GM21390 (cell line): ENCODE measurements at regions not wholly inside any gene's neighbourhood (a gene's known extent, or its start where the extent isn't known, plus 50 kb on each side); places are given as distances from the start of the nearest gene placed in this dataset.

Source experiments
- ATAC-seq: cut with Tn5 transposase; IDR thresholded peaks from one replicate; pipeline ENCODE4 v1.9.1; 2021; ENCODE audit not compliant: unreplicated experiment

GRCh38 chr2:226443112-226443511, 356.5 kb downstream of the IRS1 start:
- ATAC-seq = no peak

GRCh38 chr2:226440127-226440918, 359.3 kb downstream of the IRS1 start:
- no peak for ATAC-seq

DNA sequence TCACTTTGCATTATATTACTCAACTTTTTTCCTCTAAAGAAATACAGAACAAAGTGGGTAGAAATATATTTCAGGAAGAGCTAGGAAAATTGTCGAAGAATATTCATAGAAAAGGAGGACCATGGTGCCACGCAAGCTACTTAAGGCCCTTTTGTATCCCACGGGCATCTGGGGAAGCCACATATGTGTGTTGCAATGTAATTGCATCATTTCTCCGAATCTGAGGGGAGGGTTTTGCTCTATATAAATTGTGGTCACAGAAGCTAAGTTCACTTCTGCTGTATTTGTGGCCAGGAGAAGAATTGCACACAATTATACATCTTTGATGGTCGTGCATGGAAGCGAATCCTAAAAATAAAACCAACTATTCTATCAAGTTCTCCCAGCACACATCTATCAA, 360.3 kb downstream of the IRS1 start:
- no peak for ATAC-seq

DNA sequence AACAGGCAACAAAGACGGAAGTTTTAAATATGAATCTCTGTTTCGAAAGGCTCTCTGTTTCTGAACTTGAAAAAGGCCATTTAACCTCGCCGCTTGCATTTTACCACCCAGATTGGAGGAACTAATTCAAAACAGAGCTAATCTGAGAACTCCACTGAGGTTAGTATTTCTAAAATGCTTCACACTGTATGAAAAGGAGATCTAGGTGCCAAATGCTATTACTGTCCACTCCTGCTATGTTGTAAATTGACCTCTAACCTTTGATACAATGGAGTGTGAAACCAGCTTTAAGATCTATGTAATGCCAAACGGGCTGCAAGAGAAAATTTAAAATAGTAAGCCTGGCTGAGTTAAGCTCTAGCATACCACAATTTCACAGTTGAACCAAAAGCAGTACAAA, 364.5 kb downstream of the IRS1 start:
- ATAC-seq = no peak

- ATAC-seq = no peak
Observed at GRCh38 chr2:226434702-226435101, 364.9 kb downstream of the IRS1 start.

DNA sequence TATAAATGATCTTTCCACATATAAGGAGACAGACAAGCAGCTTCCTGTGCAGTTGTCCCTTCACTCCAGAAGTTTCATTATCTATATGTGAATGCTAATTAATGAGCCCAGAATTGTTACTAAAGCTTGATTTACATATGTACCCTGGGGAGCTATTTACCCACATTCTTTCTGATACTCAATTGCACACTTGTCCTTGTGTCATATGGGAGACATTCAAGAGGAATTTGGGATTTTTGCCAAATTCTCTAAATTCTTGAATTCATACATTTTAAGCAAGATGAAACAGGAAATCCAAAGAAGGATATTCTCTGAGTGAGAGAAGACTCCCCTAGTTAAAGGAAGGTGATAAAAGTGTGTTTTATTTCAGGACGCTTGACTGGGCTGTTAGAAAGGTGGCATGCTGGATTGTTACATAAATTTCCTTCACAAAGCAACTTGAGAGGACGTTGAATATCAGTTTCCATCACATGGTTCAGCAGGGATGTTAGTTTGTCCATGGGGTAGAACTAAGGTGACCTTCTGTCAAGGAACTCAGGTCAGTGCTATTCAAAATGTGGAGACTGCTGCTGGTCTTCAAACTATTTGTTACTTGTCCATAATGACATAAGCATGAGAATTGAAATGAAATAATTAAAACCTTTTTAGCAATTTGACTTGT, 368.2 kb downstream of the IRS1 start:
- ATAC-seq = no peak

DNA sequence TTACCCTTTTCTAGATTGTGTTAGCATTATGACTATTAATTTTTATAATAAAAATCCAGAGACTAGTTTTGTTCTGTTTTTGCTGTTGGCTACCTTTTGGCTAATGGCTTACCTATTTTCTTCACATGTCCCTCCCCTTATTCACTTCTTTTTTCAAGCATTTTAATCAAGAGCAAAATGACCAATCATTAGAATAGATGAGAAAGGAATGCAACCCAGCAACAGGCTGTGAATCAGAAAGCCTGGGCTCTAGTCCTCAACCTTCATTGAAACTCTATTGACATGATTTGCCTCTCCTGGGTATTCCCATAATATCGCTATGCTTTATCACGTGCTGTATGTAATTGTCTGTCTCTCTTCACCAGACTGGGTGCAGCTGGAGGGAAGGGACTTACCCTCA, 370.1 kb downstream of the IRS1 start:
- no peak for ATAC-seq

GRCh38 chr2:226427538-226428307, 371.9 kb downstream of the IRS1 start:
- no peak for ATAC-seq

DNA sequence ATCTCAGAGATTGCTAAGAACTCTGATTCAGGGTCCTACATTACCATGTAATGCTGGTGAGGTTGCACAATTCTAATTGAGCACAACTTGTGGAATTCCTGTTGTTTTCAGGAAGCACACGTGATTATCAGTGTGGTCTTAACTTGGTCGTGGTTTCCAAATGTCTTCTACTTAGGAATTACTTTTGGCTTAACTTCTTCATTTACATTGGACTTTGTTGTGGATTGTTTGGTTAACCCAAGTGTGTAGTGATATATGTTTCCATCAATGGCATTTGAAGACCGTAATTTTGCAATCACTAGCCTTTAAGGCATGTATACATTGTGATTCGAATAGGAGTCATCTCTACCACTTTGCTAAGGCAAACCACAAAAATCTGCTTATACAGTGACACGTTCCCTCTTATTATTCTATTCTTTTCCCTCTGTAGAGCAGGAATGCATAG, 373.3 kb downstream of the IRS1 start:
- no peak for ATAC-seq

DNA sequence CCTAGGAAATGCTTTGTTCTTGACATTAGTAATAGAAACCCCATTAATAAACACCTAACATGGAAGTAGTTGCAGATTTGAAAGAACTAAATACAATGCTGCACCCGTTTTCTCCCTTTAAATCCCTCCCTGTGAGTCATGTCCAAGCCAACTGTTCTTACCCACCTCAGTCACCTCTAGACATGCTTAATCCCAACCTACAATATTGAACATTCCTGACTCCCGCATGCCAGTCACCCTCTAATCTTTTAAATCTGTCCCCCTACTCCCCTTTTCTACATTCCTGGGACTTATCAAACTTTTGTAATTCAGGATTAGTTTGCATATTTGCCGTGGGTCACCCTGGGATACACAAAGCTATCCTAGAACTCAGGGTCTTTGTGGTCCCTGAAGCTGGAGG, 374.6 kb downstream of the IRS1 start:
- no peak for ATAC-seq

- peak; percentile 88 for ATAC-seq
Observed at GRCh38 chr2:226423498-226423960, 376.1 kb downstream of the IRS1 start.

DNA sequence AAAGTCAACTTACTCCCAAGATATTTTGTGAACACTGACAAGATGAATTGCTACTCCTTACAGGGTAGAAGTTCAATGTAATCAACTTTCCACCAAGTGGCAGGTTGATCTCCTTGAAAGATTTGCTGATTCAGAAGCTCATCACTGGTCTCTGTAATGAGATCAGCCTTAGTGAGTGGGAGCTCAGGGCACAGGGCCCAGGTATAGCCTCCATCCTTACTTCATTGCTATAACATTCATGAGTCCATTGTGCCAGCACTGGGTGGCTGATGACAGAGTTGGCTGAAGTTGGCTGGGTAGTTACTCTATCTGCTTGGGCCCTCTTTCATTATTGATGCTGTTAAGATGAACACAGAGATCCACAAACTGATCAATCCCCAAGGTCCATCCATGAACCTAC, 379.0 kb downstream of the IRS1 start:
- no peak for ATAC-seq

GRCh38 chr2:226418521-226418920, 381.1 kb downstream of the IRS1 start:
- no peak for ATAC-seq

- ATAC-seq = no peak
Observed at GRCh38 chr2:226414335-226414734, 385.3 kb downstream of the IRS1 start.

- ATAC-seq = no peak
Observed at GRCh38 chr2:226413498-226414130, 386.0 kb downstream of the IRS1 start.

DNA sequence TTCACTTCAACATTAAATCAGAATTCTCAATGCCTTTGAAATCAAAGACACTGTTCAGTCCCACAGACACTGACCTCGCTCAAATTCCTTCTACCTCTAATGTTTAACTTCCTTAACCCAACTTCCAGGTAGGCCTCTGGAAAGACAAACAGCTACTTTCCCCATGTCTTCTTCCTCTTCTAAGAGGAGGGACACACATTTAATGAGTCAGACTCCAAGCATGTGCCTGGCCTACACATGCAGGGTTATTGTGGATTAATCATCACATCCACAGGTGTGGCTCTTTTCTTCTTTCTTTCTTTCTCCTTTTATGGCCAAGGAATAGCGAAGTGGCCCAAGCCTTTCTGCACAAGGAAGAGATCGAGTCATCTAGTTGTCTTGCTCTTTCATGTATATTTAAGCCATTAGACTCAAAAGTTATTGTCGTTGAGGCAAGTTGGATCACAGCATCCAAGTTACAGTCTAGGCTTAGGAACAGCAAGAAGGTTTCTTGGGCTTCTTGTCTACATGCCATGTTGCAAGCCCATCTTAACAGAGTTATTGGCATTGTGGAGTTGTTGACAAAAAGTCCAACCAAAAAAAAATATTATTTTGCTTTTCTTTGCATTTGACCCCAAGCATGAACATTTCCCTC, 387.8 kb downstream of the IRS1 start:
- no peak for ATAC-seq

DNA sequence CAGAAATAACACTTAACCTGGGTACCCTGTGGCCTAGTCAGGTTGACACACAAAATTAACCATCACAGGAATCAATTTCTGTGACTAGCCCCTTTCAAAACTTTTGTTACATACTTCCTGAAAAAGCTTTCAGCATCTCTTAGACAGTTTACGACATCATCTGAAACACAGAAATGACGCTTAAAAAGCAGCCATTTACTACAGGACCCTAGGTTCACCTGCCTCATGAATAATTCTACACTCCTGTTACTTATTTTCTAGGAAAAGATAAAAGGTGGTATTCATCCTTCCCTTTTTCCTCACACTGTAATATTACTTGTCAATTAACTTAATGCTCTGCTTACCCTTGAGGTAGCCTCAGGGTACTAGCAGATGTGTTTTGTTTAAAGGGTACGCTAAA, 388.4 kb downstream of the IRS1 start:
- no peak for ATAC-seq

DNA sequence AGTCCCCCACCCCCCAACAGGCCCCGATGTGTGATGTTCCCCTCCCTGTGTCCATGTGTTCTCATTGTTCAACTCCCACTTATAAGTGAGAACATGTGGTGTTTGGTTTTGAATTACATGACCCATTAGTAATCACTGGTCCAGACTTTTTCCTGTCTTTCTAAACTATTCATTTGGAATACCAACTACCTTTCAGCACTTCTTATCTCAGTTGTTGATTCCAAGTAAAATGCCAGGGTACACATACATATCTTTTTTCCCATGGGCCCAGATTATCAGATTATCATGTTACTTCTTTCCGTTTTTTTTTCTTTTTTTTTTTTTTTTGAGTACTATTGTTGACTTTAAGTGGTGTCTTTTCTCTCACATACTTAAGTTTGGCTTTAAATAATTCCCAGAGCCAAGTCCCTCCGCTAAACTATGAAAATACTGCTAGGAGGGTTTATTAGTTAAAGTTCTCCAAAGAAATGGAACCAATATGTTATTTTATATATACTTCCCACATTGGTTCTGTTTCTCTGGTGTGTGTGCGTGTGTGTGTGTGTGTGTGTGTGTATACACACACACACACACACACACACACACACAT, 389.3 kb downstream of the IRS1 start:
- ATAC-seq = no peak

- no peak for ATAC-seq
Observed at GRCh38 chr2:226409134-226409533, 390.5 kb downstream of the IRS1 start.

GRCh38 chr2:226408141-226408540, 391.5 kb downstream of the IRS1 start:
- no peak for ATAC-seq
